ENCODE measurements at regions not wholly inside any gene's neighbourhood (a gene's known extent, or its start where the extent isn't known, plus 50 kb on each side); places are given as distances from the start of the nearest gene placed in this dataset.

DNA sequence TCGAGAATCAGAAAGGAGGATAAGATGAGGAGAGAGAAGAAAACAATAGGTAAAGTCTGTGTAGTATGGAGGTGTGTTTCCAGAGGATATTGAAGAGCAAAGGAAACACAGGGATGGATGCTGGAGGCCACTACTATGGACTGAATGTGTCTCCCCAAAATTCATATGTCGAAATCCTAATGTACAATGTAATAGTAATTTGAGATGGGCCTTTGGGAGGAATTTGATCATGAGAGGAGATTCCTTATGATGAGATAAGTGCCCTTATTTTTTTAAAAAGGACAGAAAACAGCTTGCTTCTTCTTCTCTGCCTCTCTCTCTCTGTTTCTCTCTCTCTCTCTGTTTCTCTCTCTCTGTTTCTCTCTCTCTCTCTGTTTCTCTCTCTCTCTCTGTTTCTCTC is 602.2 kb upstream of the ADAMTS5 start:
- H3K9ac ChIP-seq (ENCODE audit: insufficient read depth, low read length, poor library complexity, severe bottlenecking), result no peak overlapping the region
- TF ChIP-seq, protein P1, sequence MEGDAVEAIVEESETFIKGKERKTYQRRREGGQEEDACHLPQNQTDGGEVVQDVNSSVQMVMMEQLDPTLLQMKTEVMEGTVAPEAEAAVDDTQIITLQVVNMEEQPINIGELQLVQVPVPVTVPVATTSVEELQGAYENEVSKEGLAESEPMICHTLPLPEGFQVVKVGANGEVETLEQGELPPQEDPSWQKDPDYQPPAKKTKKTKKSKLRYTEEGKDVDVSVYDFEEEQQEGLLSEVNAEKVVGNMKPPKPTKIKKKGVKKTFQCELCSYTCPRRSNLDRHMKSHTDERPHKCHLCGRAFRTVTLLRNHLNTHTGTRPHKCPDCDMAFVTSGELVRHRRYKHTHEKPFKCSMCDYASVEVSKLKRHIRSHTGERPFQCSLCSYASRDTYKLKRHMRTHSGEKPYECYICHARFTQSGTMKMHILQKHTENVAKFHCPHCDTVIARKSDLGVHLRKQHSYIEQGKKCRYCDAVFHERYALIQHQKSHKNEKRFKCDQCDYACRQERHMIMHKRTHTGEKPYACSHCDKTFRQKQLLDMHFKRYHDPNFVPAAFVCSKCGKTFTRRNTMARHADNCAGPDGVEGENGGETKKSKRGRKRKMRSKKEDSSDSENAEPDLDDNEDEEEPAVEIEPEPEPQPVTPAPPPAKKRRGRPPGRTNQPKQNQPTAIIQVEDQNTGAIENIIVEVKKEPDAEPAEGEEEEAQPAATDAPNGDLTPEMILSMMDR (IDR thresholded peaks at IDR 0.05), result no peak
- H3K36me3 ChIP-seq (replicated peaks in 1 of 2; ENCODE audit: control insufficient read depth in 1 of 2, insufficient read depth in 2 of 2, low read length in 2 of 2), result no peaks in the 10 kb centered on the region
- Mint-ChIP-seq H3K4me1 (no peaks in the 10 kb centered on the region), H3K36me3 (no peaks in the 10 kb centered on the region), H3K9me3 (peaks cover 0 to 6% (median 2%) of the 10 kb centered on the region in 7 donors), H3K4me3 (no peak overlapping the region), H3K27ac (no peak overlapping the region), H3K27me3 (ENCODE audit: low read depth in 3 of 3) (peaks cover 0 to 5% (median 0%) of the 10 kb centered on the region in 3 donors)
- H4K20me1 ChIP-seq (ENCODE audit: insufficient read depth, low read length), result no peaks in the 10 kb centered on the region
- no peaks in the 10 kb centered on the region for H3K27me3 ChIP-seq (ENCODE audit: control insufficient read depth in 2 of 2, insufficient read depth in 2 of 2, low read length in 2 of 2)
- no peak for DNase-seq
- H3K9me3 ChIP-seq (replicated peaks in 1 of 2; ENCODE audit: control insufficient read depth in 1 of 2, insufficient read depth in 1 of 2, low read length in 2 of 2), result no peaks in the 10 kb centered on the region
- no peak overlapping the region for H2AFZ ChIP-seq (ENCODE audit: insufficient read depth, low read depth, low read length, poor library complexity, severe bottlenecking)
- no peak overlapping the region for H3K4me2 ChIP-seq (replicated peaks; ENCODE audit: extremely low read depth, low read length, poor library complexity, severe bottlenecking)
- no peaks in the 10 kb centered on the region for H3K4me1 ChIP-seq (ENCODE audit: control insufficient read depth in 1 of 2, insufficient read depth in 2 of 2, low read length in 2 of 2)
- H3K27ac ChIP-seq (ENCODE audit: low read depth in 1 of 2, low read length in 2 of 2), result no peak overlapping the region
- H3K79me2 ChIP-seq (ENCODE audit: insufficient read depth, low read length), result no peaks in the 10 kb centered on the region
- WGBS (ENCODE audit: insufficient coverage), result 90% methylated on average over 1 of the region's 2 CpGs
- no peak overlapping the region for H3K4me3 ChIP-seq (replicated peaks in 1 of 3; ENCODE audit: low read depth in 2 of 3, low read length in 3 of 3)
- intact Hi-C loops (cut with micrococcal nuclease), result no loop called here

DNA sequence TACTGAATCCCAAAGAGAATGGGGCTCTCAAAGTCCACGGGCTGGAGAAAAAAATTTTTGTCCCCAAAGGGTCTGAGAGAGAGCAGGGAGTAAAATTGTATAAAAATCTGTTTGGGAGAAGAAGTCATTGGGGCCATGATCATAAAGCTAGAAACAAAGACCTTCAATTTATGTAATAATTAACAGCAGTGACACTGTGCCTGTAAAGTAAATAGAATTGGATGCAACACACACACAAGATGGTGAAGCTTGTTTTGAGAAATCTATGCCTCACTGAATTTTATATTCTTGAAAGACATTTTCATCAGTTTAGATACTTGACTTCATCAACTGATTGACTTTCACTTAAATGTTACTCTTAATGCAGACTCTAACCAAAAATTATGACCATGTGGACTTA is 600.5 kb upstream of the ADAMTS5 start:
- H3K9me3 ChIP-seq (replicated peaks in 1 of 2; ENCODE audit: control insufficient read depth in 1 of 2, insufficient read depth in 1 of 2, low read length in 2 of 2), result no peaks in the 10 kb centered on the region
- no peaks in the 10 kb centered on the region for H4K20me1 ChIP-seq (ENCODE audit: insufficient read depth, low read length)
- no peak overlapping the region for H3K27ac ChIP-seq (ENCODE audit: low read depth in 1 of 2, low read length in 2 of 2)
- Mint-ChIP-seq H3K4me3 (no peak overlapping the region), H3K4me1 (no peaks in the 10 kb centered on the region), H3K36me3 (no peaks in the 10 kb centered on the region), H3K9me3 (peaks cover 0 to 3% (median 0%) of the 10 kb centered on the region in 7 donors), H3K27ac (no peak overlapping the region), H3K27me3 (ENCODE audit: low read depth in 3 of 3) (peaks cover 0 to 3% (median 0%) of the 10 kb centered on the region in 3 donors)
- H3K9ac ChIP-seq (ENCODE audit: insufficient read depth, low read length, poor library complexity, severe bottlenecking), result no peak overlapping the region
- no peaks in the 10 kb centered on the region for H3K36me3 ChIP-seq (replicated peaks in 1 of 2; ENCODE audit: control insufficient read depth in 1 of 2, insufficient read depth in 2 of 2, low read length in 2 of 2)
- no CpG with 5 or more reads among the region's 1 CpG for WGBS (ENCODE audit: insufficient coverage)
- H3K4me1 ChIP-seq (ENCODE audit: control insufficient read depth in 1 of 2, insufficient read depth in 2 of 2, low read length in 2 of 2), result no peaks in the 10 kb centered on the region
- H3K4me2 ChIP-seq (replicated peaks; ENCODE audit: extremely low read depth, low read length, poor library complexity, severe bottlenecking), result no peak overlapping the region
- DNase-seq, result no peak
- intact Hi-C loops (cut with micrococcal nuclease), result no loop called here
- no peaks in the 10 kb centered on the region for H3K79me2 ChIP-seq (ENCODE audit: insufficient read depth, low read length)
- H3K27me3 ChIP-seq (ENCODE audit: control insufficient read depth in 2 of 2, insufficient read depth in 2 of 2, low read length in 2 of 2), result no peaks in the 10 kb centered on the region
- TF ChIP-seq, protein P1 (IDR thresholded peaks at IDR 0.05), result no peak
- no peak overlapping the region for H2AFZ ChIP-seq (ENCODE audit: insufficient read depth, low read depth, low read length, poor library complexity, severe bottlenecking)
- H3K4me3 ChIP-seq (replicated peaks in 1 of 3; ENCODE audit: low read depth in 2 of 3, low read length in 3 of 3), result no peak overlapping the region
